OCI-LY3 (cell line): ENCODE measurements at regions not wholly inside any gene's neighbourhood (a gene's known extent, or its start where the extent isn't known, plus 50 kb on each side); places are given as distances from the start of the nearest gene placed in this dataset.
A peak's percentile ranks its signal among the peaks of the same experiment; 100 is the strongest.

Experiments
- H2AFZ ChIP-seq: fragments of 200-600, 300-600 bp; shearing (Covaris generic); 2 replicates; pipeline ENCODE4 v1.6.0; 2014; ENCODE audit warnings: antibody characterized with exemption, low read depth, low read length
- H3K27ac ChIP-seq: fragments of 200-600, 300-600 bp; sonication (generic); 2 replicates; pipeline ENCODE4 v1.5.1; 2014; ENCODE audit warnings: mild to moderate bottlenecking, low read length, moderate library complexity, mixed read lengths
- H3K27me3 ChIP-seq: fragments of 200-600, 300-600 bp; sonication (generic); 2 replicates; pipeline ENCODE4 v1.6.1; 2014; ENCODE audit warnings: low read depth, low read length, mixed read lengths
- H3K36me3 ChIP-seq: fragments of 200-600, 300-600 bp; sonication (generic); replicated peaks from 2 replicates; pipeline ENCODE3; 2014; ENCODE audit warnings: low read depth, low read length, mixed read lengths
- H3K4me1 ChIP-seq: fragments of 300-600, 200-600 bp; sonication (generic); 2 replicates; pipeline ENCODE4 v1.6.1; 2014; ENCODE audit warnings: low read length, mixed read lengths
- H3K4me2 ChIP-seq: fragments of 200-600, 300-600 bp; sonication (generic); 2 replicates; pipeline ENCODE4 v1.6.1; 2014; ENCODE audit warnings: low read length, mixed read lengths
- H3K4me3 ChIP-seq: fragments of 300-600, 200-600 bp; sonication (generic); 2 replicates; pipeline ENCODE4 v1.5.1; 2014; ENCODE audit warnings: antibody characterized with exemption, mild to moderate bottlenecking, low read length, moderate library complexity
- H3K79me2 ChIP-seq: fragments of 300-600, 200-600 bp; shearing (Covaris generic); 2 replicates; pipeline ENCODE4 v1.6.1; 2014; ENCODE audit warnings: mild to moderate bottlenecking, low read length, mixed read lengths
- H3K9ac ChIP-seq: fragments of 300-600, 200-600 bp; shearing (Covaris generic); 2 replicates; pipeline ENCODE4 v1.6.0; 2014; ENCODE audit warnings: mild to moderate bottlenecking, low read length, moderate library complexity
- H3K9me3 ChIP-seq: fragments of 200-600, 300-600 bp; shearing (Covaris generic); 2 replicates; pipeline ENCODE4 v1.6.1; 2014; ENCODE audit warnings: low read length, mixed read lengths; ENCODE audit not compliant: insufficient read depth
- H4K20me1 ChIP-seq: fragments of 200-600, 300-600 bp; sonication (generic); 2 replicates; pipeline ENCODE4 v1.6.1; 2016; ENCODE audit warnings: low read length, mixed read lengths; ENCODE audit not compliant: insufficient read depth
- CTCF ChIP-seq: fragments of 200-600, 300-600 bp; sonication (generic); IDR thresholded peaks from 2 replicates; pipeline ENCODE4 v1.5.1; 2014; ENCODE audit warnings: antibody characterized with exemption, low read length, low read depth
- EZH2phosphoT487 ChIP-seq: fragments of 200-600 bp; shearing (Covaris generic); IDR thresholded peaks from 2 replicates; pipeline ENCODE4 v1.6.1; 2018; ENCODE audit warnings: antibody characterized with exemption, mixed run types, low read depth

GRCh38 chr10:4763960-4764428 is 62.0 kb upstream of the AKR1E2 start:
- TF ChIP-seq CTCF (no peak), EZH2phosphoT487 (no peak)
- H3K4me3 ChIP-seq, result peak overlapping the region; percentile 33; the same call in 1 of the 2 replicates
- H3K27me3 ChIP-seq, result no peaks in the 10 kb centered on the region

GRCh38 chr10:4763513-4763912 is 62.5 kb upstream of the AKR1E2 start:
- peaks cover 18% of the 10 kb centered on the region for H3K4me1 ChIP-seq
- no peaks in the 10 kb centered on the region for H3K27me3 ChIP-seq
- no peak overlapping the region for H3K9ac ChIP-seq
- TF ChIP-seq EZH2phosphoT487, result no peak
- no peak for TF ChIP-seq CTCF
- H2AFZ ChIP-seq, result no peak overlapping the region
- H4K20me1 ChIP-seq, result no peaks in the 10 kb centered on the region
- no peaks in the 10 kb centered on the region for H3K36me3 ChIP-seq
- peak overlapping the region; percentile 75 for H3K4me2 ChIP-seq
- no peak overlapping the region for H3K27ac ChIP-seq
- H3K9me3 ChIP-seq, result no peaks in the 10 kb centered on the region
- no peaks in the 10 kb centered on the region for H3K79me2 ChIP-seq
- H3K4me3 ChIP-seq, result peak overlapping the region; percentile 33; the same call in 1 of the 2 replicates

More at GRCh38 chr10:4763960-4764428, 62.0 kb upstream of the AKR1E2 start:
- no peak overlapping the region; the same call in 1 of the 2 replicates for H2AFZ ChIP-seq
- peak overlapping the region; percentile 75 for H3K4me2 ChIP-seq
- peaks cover 18% of the 10 kb centered on the region for H3K4me1 ChIP-seq
- no peaks in the 10 kb centered on the region for H3K36me3 ChIP-seq
- H3K9me3 ChIP-seq, result no peaks in the 10 kb centered on the region
- no peak overlapping the region for H3K27ac ChIP-seq
- no peaks in the 10 kb centered on the region for H3K79me2 ChIP-seq
- H4K20me1 ChIP-seq, result no peaks in the 10 kb centered on the region
- H3K9ac ChIP-seq, result no peak overlapping the region

GRCh38 chr10:4758256-4758655 is 67.8 kb upstream of the AKR1E2 start:
- TF ChIP-seq CTCF (no peak), EZH2phosphoT487 (no peak)
- Histone ChIP-seq H3K36me3 (no peaks in the 10 kb centered on the region), H3K79me2 (no peaks in the 10 kb centered on the region), H3K4me2 (no peak overlapping the region), H3K9me3 (no peaks in the 10 kb centered on the region), H2AFZ (no peak overlapping the region), H4K20me1 (no peaks in the 10 kb centered on the region), H3K27me3 (no peaks in the 10 kb centered on the region), H3K4me3 (no peak overlapping the region), H3K4me1 (peaks cover 4% of the 10 kb centered on the region), H3K27ac (no peak overlapping the region), H3K9ac (no peak overlapping the region)

GRCh38 chr10:4755286-4755989 is 70.6 kb upstream of the AKR1E2 start:
- Histone ChIP-seq H3K4me2 (no peak overlapping the region), H3K27ac (no peak overlapping the region), H3K36me3 (no peaks in the 10 kb centered on the region), H3K27me3 (no peaks in the 10 kb centered on the region), H4K20me1 (no peaks in the 10 kb centered on the region), H3K9ac (no peak overlapping the region), H3K79me2 (no peaks in the 10 kb centered on the region), H3K9me3 (no peaks in the 10 kb centered on the region), H2AFZ (no peak overlapping the region), H3K4me1 (no peaks in the 10 kb centered on the region), H3K4me3 (no peak overlapping the region)
- TF ChIP-seq EZH2phosphoT487 (no peak), CTCF (no peak)
